SK-N-SH (cell line): ENCODE measurements at regions not wholly inside any gene's neighbourhood (a gene's known extent, or its start where the extent isn't known, plus 50 kb on each side); places are given as distances from the start of the nearest gene placed in this dataset.

ENCODE experiments used
- CTCF ChIA-PET: fragments of 300-600, 350-600 bp; formaldehyde crosslinking; extraction: SDS; loops from one replicate; lab custom pipeline; 2021; lab: Yijun Ruan, JAX
- POLR2A ChIA-PET: fragments of 350-600 bp; sonication (Branson Sonifier 250); formaldehyde crosslinking; extraction: SDS; loops from one replicate; lab custom pipeline; 2020; ENCODE audit warnings: antibody characterized with exemption, inconsistent platforms; lab: Yijun Ruan, JAX
- DNase-seq: peaks from one replicate; pipeline ENCODE4 v3.0.0; 2012
- H2AFZ ChIP-seq: fragments of 200-600 bp; sonication (generic); 2 replicates; pipeline ENCODE4 v1.8.1; 2016; ENCODE audit warnings: antibody characterized with exemption, mild to moderate bottlenecking, low read depth
- H3F3A ChIP-seq: fragments of 200-600 bp; sonication (generic); replicated peaks from 2 replicates; pipeline ENCODE3; 2016; ENCODE audit warnings: antibody characterized with exemption, mild to moderate bottlenecking; ENCODE audit not compliant: insufficient read depth
- H3K27ac ChIP-seq, 2 experiments: fragments of 200-500 bp in 1 of 2; fragments of 200-600 bp in 1 of 2; sonication (Bioruptor generic) in 1 of 2; sonication (generic), shearing (Covaris generic) in 1 of 2; 2 replicates each; pipeline versions ENCODE4 v1.5.1 to v1.6.1; 2014 to 2016; ENCODE audit warnings: low read depth in 2 of 2, inconsistent platforms in 1 of 2, low read length in 1 of 2, mild to moderate bottlenecking in 1 of 2, mixed read lengths in 1 of 2
- H3K27me3 ChIP-seq: fragments of 200-600 bp; sonication (generic), shearing (Covaris generic); 2 replicates; pipeline ENCODE4 v1.6.1; 2016; ENCODE audit warnings: mixed run types; ENCODE audit not compliant: insufficient read depth
- H3K36me3 ChIP-seq, 2 experiments: fragments of 200-500 bp in 1 of 2; fragments of 200-600 bp in 1 of 2; sonication (Bioruptor generic) in 1 of 2; sonication (generic) in 1 of 2; replicated peaks in 1 of 2; 2 replicates each; pipeline versions ENCODE3 to v1.5.1; 2014 to 2016; ENCODE audit warnings: low read length in 1 of 2, mild to moderate bottlenecking in 1 of 2; ENCODE audit not compliant: insufficient read depth in 2 of 2, control insufficient read depth in 1 of 2
- H3K4me1 ChIP-seq, 2 experiments: fragments of 200-500 bp in 1 of 2; fragments of 200-600 bp in 1 of 2; sonication (Bioruptor generic) in 1 of 2; sonication (generic), shearing (Covaris generic) in 1 of 2; 2 replicates each; pipeline versions ENCODE4 v1.5.1 to v1.6.1; 2014 to 2016; ENCODE audit warnings: low read depth in 1 of 2, low read length in 1 of 2, mixed run types in 1 of 2; ENCODE audit not compliant: insufficient read depth in 2 of 2, control insufficient read depth in 1 of 2
- H3K4me2 ChIP-seq: fragments of 200-600 bp; sonication (generic), shearing (Covaris generic); 2 replicates; pipeline ENCODE4 v1.6.1; 2017; ENCODE audit warnings: mixed run types
- H3K4me3 ChIP-seq, 2 experiments: fragments of 200-500 bp in 1 of 2; fragments of 200-600 bp in 1 of 2; sonication (Bioruptor generic) in 1 of 2; sonication (generic), shearing (Covaris generic) in 1 of 2; 2 replicates each; pipeline versions ENCODE4 v1.5.1 to v1.8.1; 2014 to 2016; ENCODE audit warnings: low read depth in 2 of 2, inconsistent platforms in 1 of 2, low read length in 1 of 2, mild to moderate bottlenecking in 1 of 2, mixed read lengths in 1 of 2, moderate library complexity in 1 of 2
- H3K79me2 ChIP-seq: fragments of 200-600 bp; sonication (generic); 2 replicates; pipeline ENCODE4 v1.8.1; 2017; ENCODE audit warnings: mild to moderate bottlenecking; ENCODE audit not compliant: insufficient read depth
- H3K9ac ChIP-seq: fragments of 200-600 bp; sonication (generic); 2 replicates; pipeline ENCODE4 v1.6.1; 2017; ENCODE audit warnings: mixed run types
- H3K9me2 ChIP-seq: fragments of 200-600 bp; sonication (generic); 2 replicates; pipeline ENCODE4 v1.6.1; 2017; ENCODE audit warnings: mixed run types
- H3K9me3 ChIP-seq: fragments of 200-600 bp; sonication (generic); 2 replicates; pipeline ENCODE4 v1.6.1; 2017; ENCODE audit warnings: mixed run types, mild to moderate bottlenecking, moderate library complexity
- H4K20me1 ChIP-seq: fragments of 200-600 bp; sonication (generic); 2 replicates; pipeline ENCODE4 v1.6.1; 2017; ENCODE audit warnings: mild to moderate bottlenecking, mixed run types; ENCODE audit not compliant: insufficient read depth
- CHD2 ChIP-seq: fragments of 150-350 bp; IDR thresholded peaks from 2 replicates; pipeline ENCODE4 v1.6.1; 2018; ENCODE audit warnings: low read length; ENCODE audit not compliant: partially characterized antibody
- EZH2phosphoT487 ChIP-seq: fragments of 200-600 bp; sonication (generic); IDR thresholded peaks from 2 replicates; pipeline ENCODE4 v1.6.1; 2017; ENCODE audit warnings: low read depth, mixed run types, mild to moderate bottlenecking, antibody characterized with exemption, moderate library complexity, borderline replicate concordance
- FOSL2 ChIP-seq: IDR thresholded peaks from 2 replicates; pipeline ENCODE4 v1.4.0; 2012; ENCODE audit warnings: low read depth, mild to moderate bottlenecking, moderate library complexity, borderline replicate concordance
- FOXJ3 ChIP-seq: sonication (generic); formaldehyde crosslinking; IDR thresholded peaks from 2 replicates; pipeline ENCODE4 v1.5.1; 2020; ENCODE audit warnings: mild to moderate bottlenecking, missing genetic modification reagents
- FOXM1 ChIP-seq: IDR thresholded peaks from 2 replicates; pipeline ENCODE4 v1.4.0; 2012; ENCODE audit warnings: low read depth, mild to moderate bottlenecking
- IRF3 ChIP-seq: fragments of 150-350 bp; IDR thresholded peaks from 2 replicates; pipeline ENCODE4 v1.6.1; 2016; ENCODE audit warnings: mild to moderate bottlenecking, low read depth, low read length
- JUND ChIP-seq: IDR thresholded peaks from 2 replicates; pipeline ENCODE4 v1.4.0; 2012
- MAX ChIP-seq: IDR thresholded peaks from 2 replicates; pipeline ENCODE4 v1.4.0; 2012; ENCODE audit warnings: low read depth
- MXI1 ChIP-seq: IDR thresholded peaks from 2 replicates; pipeline ENCODE4 v1.6.1; 2012; ENCODE audit warnings: mild to moderate bottlenecking, low read depth, low read length, improper control_type of control experiment
- NRF1 ChIP-seq: IDR thresholded peaks from 2 replicates; pipeline ENCODE4 v1.6.1; 2012; ENCODE audit warnings: low read depth, mild to moderate bottlenecking, low read length
- RAD21 ChIP-seq: IDR thresholded peaks from 2 replicates; pipeline ENCODE4 v1.6.1; 2012; ENCODE audit warnings: mild to moderate bottlenecking, low read length
- SIN3A ChIP-seq: IDR thresholded peaks from 2 replicates; pipeline ENCODE4 v1.6.1; 2012; ENCODE audit warnings: low read depth, mild to moderate bottlenecking, low read length, moderate library complexity, borderline replicate concordance
- TCF12 ChIP-seq: IDR thresholded peaks from 2 replicates; pipeline ENCODE4 v1.4.0; 2012
- TEAD4 ChIP-seq: IDR thresholded peaks from 2 replicates; pipeline ENCODE4 v1.4.0; 2012; ENCODE audit warnings: mild to moderate bottlenecking, borderline replicate concordance; ENCODE audit not compliant: insufficient read depth
- YY1 ChIP-seq: IDR thresholded peaks from 2 replicates; pipeline ENCODE4 v1.4.0; 2012; ENCODE audit warnings: low read depth, mild to moderate bottlenecking
- ZBTB33 ChIP-seq: IDR thresholded peaks from 2 replicates; pipeline ENCODE4 v1.4.0; 2012; ENCODE audit warnings: low read depth, borderline replicate concordance
- WGBS: methylation state at CpG from one replicate; pipeline ENCODE4 v1.1.6; 2017; ENCODE audit warnings: low lambda C conversion rate; 5-methylcytosine and 5-hydroxymethylcytosine counted together

- no peak for TF ChIP-seq EZH2phosphoT487
- TF ChIP-seq CHD2, result no peak
- TF ChIP-seq TEAD4, result no peak
- TF ChIP-seq MXI1, result no peak
- no peak for TF ChIP-seq IRF3
- TF ChIP-seq TCF12, result no peak
- no peak for TF ChIP-seq JUND
- no peak for TF ChIP-seq FOXM1
- TF ChIP-seq RAD21, result no peak
- TF ChIP-seq, all 33 proteins: peak for 0
- H3K4me3 ChIP-seq, result no peak overlapping the region
- H3K9me3 ChIP-seq, result no peaks in the 10 kb centered on the region
- POLR2A ChIA-PET, result no interaction called here
- no peaks in the 10 kb centered on the region for H3K79me2 ChIP-seq
- H3K4me1 ChIP-seq, result no peaks in the 10 kb centered on the region
- no peak overlapping the region for H3K27ac ChIP-seq
- no peak for DNase-seq
- CTCF ChIA-PET, result no interaction called here
- H2AFZ ChIP-seq, result no peak overlapping the region
- WGBS, result 34% methylated on average over 5 of the region's 5 CpGs
- no peak overlapping the region for H3K9ac ChIP-seq
- H3K36me3 ChIP-seq, result no peaks in the 10 kb centered on the region
- H4K20me1 ChIP-seq, result no peaks in the 10 kb centered on the region
- H3K9me2 ChIP-seq, result no peaks in the 10 kb centered on the region
- no peaks in the 10 kb centered on the region for H3K27me3 ChIP-seq
- H3K4me2 ChIP-seq, result no peak overlapping the region
- no peaks in the 10 kb centered on the region for H3F3A ChIP-seq
These were observed 1492.8 kb downstream of the UQCRFS1 start for GRCh38 chr19:27720155-27720554.

GRCh38 chr19:27719034-27719433, 1493.9 kb downstream of the UQCRFS1 start:
- 46% methylated on average over 6 of the region's 6 CpGs for WGBS
- no peaks in the 10 kb centered on the region for H4K20me1 ChIP-seq
- no peak overlapping the region for H2AFZ ChIP-seq
- H3K79me2 ChIP-seq, result no peaks in the 10 kb centered on the region
- CTCF ChIA-PET, result no interaction called here
- no peak overlapping the region for H3K9ac ChIP-seq
- H3K9me3 ChIP-seq, result no peaks in the 10 kb centered on the region
- H3K4me3 ChIP-seq, result no peak overlapping the region
- no peaks in the 10 kb centered on the region for H3K4me1 ChIP-seq
- no peak for DNase-seq
- no peak overlapping the region for H3K4me2 ChIP-seq
- H3K9me2 ChIP-seq, result no peaks in the 10 kb centered on the region
- POLR2A ChIA-PET, result no interaction called here
- no peaks in the 10 kb centered on the region for H3K27me3 ChIP-seq
- no peaks in the 10 kb centered on the region for H3K36me3 ChIP-seq
- TF ChIP-seq NRF1, result no peak
- TF ChIP-seq YY1, result no peak
- TF ChIP-seq ZBTB33, result no peak
- TF ChIP-seq FOSL2, result no peak
- TF ChIP-seq SIN3A, result no peak
- no peak for TF ChIP-seq MAX
- no peak for TF ChIP-seq FOXJ3 (CRISPR knock-in tag)
- no peak for TF ChIP-seq TCF12
- no peak for TF ChIP-seq MXI1
- H3F3A ChIP-seq, result no peaks in the 10 kb centered on the region
- no peak overlapping the region for H3K27ac ChIP-seq
